Epithelial cell of esophagus (primary cell): ENCODE measurements at regions not wholly inside any gene's neighbourhood (a gene's known extent, or its start where the extent isn't known, plus 50 kb on each side); places are given as distances from the start of the nearest gene placed in this dataset.

Source experiments
- DNase-seq: peaks from one replicate; pipeline ENCODE4 v3.0.0; 2010; ENCODE audit warnings: low read depth
- H3K4me3 ChIP-seq: 2 replicates; pipeline ENCODE4 v1.5.1; 2011; ENCODE audit warnings: mild to moderate bottlenecking, low read length, control low read depth
- TF ChIP-seq, protein P1 (sequence below): IDR thresholded peaks from 2 replicates; pipeline ENCODE4 v1.5.1; 2011; ENCODE audit warnings: low read depth, mild to moderate bottlenecking, low read length, control low read depth, inconsistent platforms; ENCODE audit not compliant: insufficient read depth; ENCODE audit errors: missing control alignments

DNA sequence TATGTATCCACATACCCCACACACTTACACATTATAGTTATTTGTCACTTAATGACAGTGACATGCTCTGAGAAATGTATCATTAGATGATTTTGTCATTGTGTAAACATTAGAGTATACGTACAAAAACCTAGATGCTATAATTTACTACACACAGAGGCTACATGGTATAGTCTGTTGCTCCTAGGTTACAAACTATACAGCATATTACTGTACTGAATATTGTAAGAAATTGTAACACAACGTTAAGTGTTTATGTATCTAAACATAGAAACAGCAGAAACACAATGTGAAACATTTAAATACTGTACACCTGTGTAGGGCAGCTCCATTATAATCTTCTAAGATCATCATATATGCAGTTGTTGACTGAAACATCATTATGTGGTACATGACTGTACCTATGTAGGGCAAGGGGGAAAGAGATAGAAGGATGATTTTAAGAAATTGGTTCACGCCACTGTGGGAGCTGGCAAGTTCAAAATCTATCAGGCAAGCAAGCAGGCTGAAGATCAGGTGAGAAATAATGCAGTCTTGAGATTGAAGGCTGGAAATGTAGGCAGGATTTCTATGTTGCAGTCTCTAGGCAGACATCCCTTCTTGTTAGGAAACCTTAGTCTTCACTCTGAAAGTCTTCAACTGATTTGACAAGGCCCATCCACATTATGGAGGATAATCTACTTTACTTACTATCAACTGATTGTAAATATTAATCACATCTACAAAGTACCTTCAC is 78.0 kb upstream of the CPEB2 start:
- TF ChIP-seq, protein P1, sequence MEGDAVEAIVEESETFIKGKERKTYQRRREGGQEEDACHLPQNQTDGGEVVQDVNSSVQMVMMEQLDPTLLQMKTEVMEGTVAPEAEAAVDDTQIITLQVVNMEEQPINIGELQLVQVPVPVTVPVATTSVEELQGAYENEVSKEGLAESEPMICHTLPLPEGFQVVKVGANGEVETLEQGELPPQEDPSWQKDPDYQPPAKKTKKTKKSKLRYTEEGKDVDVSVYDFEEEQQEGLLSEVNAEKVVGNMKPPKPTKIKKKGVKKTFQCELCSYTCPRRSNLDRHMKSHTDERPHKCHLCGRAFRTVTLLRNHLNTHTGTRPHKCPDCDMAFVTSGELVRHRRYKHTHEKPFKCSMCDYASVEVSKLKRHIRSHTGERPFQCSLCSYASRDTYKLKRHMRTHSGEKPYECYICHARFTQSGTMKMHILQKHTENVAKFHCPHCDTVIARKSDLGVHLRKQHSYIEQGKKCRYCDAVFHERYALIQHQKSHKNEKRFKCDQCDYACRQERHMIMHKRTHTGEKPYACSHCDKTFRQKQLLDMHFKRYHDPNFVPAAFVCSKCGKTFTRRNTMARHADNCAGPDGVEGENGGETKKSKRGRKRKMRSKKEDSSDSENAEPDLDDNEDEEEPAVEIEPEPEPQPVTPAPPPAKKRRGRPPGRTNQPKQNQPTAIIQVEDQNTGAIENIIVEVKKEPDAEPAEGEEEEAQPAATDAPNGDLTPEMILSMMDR: no peak
- H3K4me3 ChIP-seq: no peak overlapping the region
- DNase-seq: no peak

DNA sequence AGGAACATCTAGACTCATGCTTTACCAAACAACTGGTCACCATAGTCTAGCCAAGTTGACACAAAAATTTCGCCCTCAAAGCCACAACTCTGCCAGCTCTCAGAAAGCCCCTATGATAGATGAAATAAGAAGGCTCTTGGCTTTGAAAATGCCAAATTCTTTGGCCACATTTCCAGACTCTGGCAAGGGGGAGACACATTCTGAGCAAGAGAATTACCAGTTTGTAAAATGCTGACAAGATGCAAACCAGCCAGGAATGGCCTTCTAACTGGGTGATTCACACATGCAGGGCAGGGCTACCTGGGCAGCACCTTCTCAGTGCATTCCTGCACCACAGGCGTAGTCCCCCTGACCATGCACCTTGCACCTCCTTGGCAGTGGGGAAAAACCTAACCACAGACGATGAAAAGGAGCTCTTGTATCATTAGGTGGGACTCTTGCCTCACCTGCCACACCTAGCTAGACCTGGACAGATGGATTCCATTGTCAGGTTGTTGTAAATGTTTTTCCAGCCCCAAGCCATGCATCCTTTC is 77.4 kb upstream of the CPEB2 start:
- peak; percentile 52 for DNase-seq
- no peak overlapping the region for H3K4me3 ChIP-seq
- TF ChIP-seq, protein P1: no peak

DNA sequence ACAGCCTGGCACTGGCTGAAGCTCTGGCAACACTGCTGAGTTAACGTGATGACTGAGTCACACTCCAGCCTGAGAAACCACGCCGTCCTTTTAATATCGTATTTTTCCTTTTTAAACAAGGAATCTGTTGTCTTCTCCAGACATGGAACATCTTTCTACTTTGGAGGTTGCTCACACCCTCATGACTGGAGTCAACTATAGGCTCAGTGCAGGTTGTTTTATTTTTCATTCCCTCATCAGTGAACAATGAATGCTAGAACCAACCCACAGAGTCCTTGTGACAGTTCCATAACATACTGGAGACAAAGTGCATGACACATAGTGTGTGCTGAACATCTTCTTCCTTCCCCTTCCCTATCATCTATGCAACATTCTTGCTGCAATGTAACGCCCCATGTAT is 76.8 kb upstream of the CPEB2 start:
- H3K4me3 ChIP-seq: no peak overlapping the region
- TF ChIP-seq, protein P1: no peak
- no peak for DNase-seq

DNA sequence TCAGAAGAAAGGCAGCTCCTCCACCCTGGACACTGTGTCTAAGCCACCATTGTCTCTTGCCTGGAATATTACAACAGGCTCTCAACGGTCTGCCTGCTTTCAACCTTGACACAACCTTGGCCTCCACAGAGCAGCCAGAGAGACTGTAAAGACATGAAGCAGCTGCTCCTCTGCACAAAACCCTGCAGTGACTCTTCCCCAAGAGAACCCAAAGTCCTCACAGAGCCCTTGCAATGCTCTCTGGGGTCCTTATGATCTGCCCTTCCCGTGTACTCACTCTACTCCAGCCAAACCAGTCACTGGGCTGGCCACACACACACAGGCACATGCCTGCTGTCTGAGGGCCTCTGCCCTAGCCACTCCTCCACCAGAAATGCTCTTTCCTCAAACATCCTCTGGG is 75.9 kb upstream of the CPEB2 start:
- DNase-seq: no peak
- TF ChIP-seq, protein P1: no peak
- H3K4me3 ChIP-seq: no peak overlapping the region

DNA sequence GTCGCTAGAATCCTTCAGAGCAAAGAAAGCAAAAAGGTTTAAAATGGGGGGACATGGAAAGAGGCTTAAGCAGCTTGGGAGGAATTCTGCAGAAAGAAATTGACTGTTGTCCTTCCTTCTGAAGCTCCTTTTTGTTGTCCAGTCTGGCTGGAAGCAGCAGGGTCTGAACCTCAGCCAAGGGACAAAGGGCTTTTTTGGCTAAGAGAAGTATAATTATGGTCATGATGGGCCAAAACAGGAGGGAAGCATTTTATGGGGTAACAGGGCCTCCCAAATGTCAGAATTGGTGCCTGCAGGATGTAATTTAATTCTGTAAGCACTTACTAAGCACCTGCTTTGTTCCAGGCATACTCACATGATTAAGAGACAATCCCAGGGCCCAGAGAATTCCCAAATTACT is 74.2 kb upstream of the CPEB2 start:
- no peak overlapping the region for H3K4me3 ChIP-seq
- no peak for DNase-seq
- TF ChIP-seq, protein P1: no peak

DNA sequence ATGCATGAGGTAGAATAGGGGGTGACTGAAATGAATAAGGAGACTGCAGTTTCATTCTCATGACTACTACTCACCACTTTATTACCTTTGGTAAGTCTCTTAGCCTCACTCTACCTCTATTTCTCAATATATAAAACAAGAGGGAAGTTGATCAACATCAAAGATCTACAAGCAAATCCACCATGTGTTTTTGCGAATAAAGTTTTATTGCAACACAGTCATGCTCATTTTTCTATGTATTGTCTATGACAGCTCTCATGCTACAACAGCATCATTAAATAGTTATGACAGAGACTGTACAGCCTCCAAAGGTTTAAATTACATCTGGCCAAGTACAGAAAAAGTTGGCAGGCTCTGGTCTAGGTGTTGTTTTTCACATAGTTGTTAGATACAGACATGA is 72.6 kb upstream of the CPEB2 start:
- TF ChIP-seq, protein P1: no peak
- DNase-seq: no peak
- H3K4me3 ChIP-seq: no peak overlapping the region
